Panc1 (cell line): ENCODE measurements at regions not wholly inside any gene's neighbourhood (a gene's known extent, or its start where the extent isn't known, plus 50 kb on each side); places are given as distances from the start of the nearest gene placed in this dataset.

Source experiments
- ATAC-seq: fragments of 200-7000 bp; cut with Tn5 transposase; 2 replicates; pipeline ENCODE4 v1.9.1; 2020; ENCODE audit warnings: mild to moderate bottlenecking, moderate library complexity
- BruUV-seq: library from RNA; stranded (reverse); fragments of 400-500 nt; replicated peaks from 2 replicates; lab custom pipeline; 2021; lab: Mats Ljungman, UMichigan
- CTCF ChIA-PET: fragments of 300-600 bp; sonication (Branson Sonifier 250); formaldehyde crosslinking; loops from one replicate; lab custom pipeline; 2022; ENCODE audit warnings: antibody characterized with exemption; lab: Charles Lee
- POLR2A ChIA-PET: fragments of 300-600 bp; sonication (Branson Sonifier 250); formaldehyde crosslinking; loops from one replicate; lab custom pipeline; 2022; ENCODE audit warnings: antibody characterized with exemption; lab: Charles Lee
- DNase-seq: peaks from one replicate; pipeline ENCODE4 v3.0.0-alpha.2; 2010; ENCODE audit warnings: low read depth, low spot score
- H3K27ac ChIP-seq: 2 replicates; pipeline ENCODE4 v1.5.1; 2011; ENCODE audit warnings: mild to moderate bottlenecking, low read length, inconsistent platforms
- H3K27me3 ChIP-seq: fragments of 200-500 bp; sonication (Bioruptor generic); 2 replicates; pipeline ENCODE4 v1.6.0; 2014; ENCODE audit warnings: low read length, inconsistent platforms; ENCODE audit not compliant: control insufficient read depth, insufficient read depth
- H3K36me3 ChIP-seq: fragments of 200-500 bp; sonication (Bioruptor generic); 2 replicates; pipeline ENCODE4 v1.5.1; 2014; ENCODE audit warnings: inconsistent platforms, mild to moderate bottlenecking, low read length, moderate library complexity; ENCODE audit not compliant: control insufficient read depth, insufficient read depth
- H3K4me1 ChIP-seq: 2 replicates; pipeline ENCODE4 v1.5.1; 2011; ENCODE audit warnings: inconsistent platforms, mild to moderate bottlenecking, low read length, moderate library complexity; ENCODE audit not compliant: control insufficient read depth, insufficient read depth
- H3K4me3 ChIP-seq, 2 experiments: 2 replicates each; pipeline ENCODE4 v1.5.1; 2011 to 2012; ENCODE audit warnings: low read depth in 2 of 2, low read length in 2 of 2, mild to moderate bottlenecking in 2 of 2, inconsistent platforms in 1 of 2, moderate library complexity in 1 of 2
- H3K9me3 ChIP-seq: fragments of 200-500 bp; sonication (Bioruptor generic); 2 replicates; pipeline ENCODE4 v1.5.1; 2014; ENCODE audit warnings: low read depth, mild to moderate bottlenecking, inconsistent platforms, low read length, moderate library complexity; ENCODE audit not compliant: control insufficient read depth, insufficient read depth
- CTCF ChIP-seq: fragments of 450-650 bp; IDR thresholded peaks from 2 replicates; pipeline ENCODE4 v1.5.1; 2017; ENCODE audit warnings: mild to moderate bottlenecking
- POLR2AphosphoS5 ChIP-seq: IDR thresholded peaks from 2 replicates; pipeline ENCODE4 v1.6.1; 2012; ENCODE audit warnings: mild to moderate bottlenecking, low read depth, low read length, moderate library complexity
- REST ChIP-seq, 2 experiments: IDR thresholded peaks; 2 replicates each; pipeline ENCODE4 v1.6.1; 2011 to 2012; ENCODE audit warnings: low read depth in 2 of 2, control low read depth in 1 of 2, low read length in 1 of 2, mild to moderate bottlenecking in 1 of 2, moderate library complexity in 1 of 2; ENCODE audit not compliant: insufficient read depth in 1 of 2
- SIN3A ChIP-seq: IDR thresholded peaks from 2 replicates; pipeline ENCODE4 v1.6.1; 2012; ENCODE audit warnings: low read depth, mild to moderate bottlenecking, low read length, moderate library complexity, borderline replicate concordance; ENCODE audit not compliant: insufficient read depth
- TCF7L2 ChIP-seq: IDR thresholded peaks from 2 replicates; pipeline ENCODE4 v1.6.1; 2011; ENCODE audit warnings: mild to moderate bottlenecking, low read depth, low read length, inconsistent platforms
- in situ Hi-C: cut with HindIII; loops from 2 replicates; pipeline ENCODE4 v1.10.0; 2016; ENCODE audit warnings: low sequenced_read_pairs, low pct_unique_long_range_greater_than_20kb
- intact Hi-C: fragments of 100-400 bp; cut with micrococcal nuclease; formaldehyde crosslinking; loops from one replicate; pipeline ENCODE4 v1.10.0; 2022; ENCODE audit not compliant: unreplicated experiment

DNA sequence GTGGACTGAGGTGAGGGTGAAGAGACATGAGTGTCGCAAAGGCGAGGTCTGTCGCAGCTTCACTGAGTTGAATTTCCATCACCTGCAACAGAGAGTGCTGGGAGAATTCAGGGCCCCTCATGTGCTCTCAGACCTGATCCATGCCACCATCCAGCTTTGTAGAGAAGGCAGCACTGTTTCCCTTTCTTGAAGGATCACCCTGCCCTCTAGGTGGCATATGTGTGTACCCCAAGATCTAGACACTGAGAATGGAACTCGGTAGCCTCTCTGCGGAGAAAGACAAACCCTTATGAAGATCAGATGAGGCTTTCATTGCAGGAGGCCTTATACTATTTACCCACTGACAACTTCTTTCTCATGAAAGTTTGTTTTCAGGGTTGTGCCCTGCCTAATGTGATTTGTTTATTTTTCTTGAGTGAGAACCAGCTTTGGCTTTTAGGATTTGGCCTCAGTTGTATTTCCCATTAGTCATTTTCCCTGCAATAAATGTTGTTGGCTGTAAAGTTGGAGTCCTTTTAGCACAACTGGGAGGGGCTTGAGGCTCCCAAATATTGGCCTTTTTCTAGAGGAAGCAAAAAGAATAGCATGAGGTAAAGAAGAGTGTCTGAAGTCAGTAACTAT, 811.3 kb downstream of the DHX35 start:
- POLR2A ChIA-PET: no interaction called here
- ATAC-seq: no peak
- Histone ChIP-seq H3K27ac (no peak overlapping the region), H3K4me3 (no peak overlapping the region), H3K9me3 (peaks cover 8% of the 10 kb centered on the region; the same call in 1 of the 2 replicates), H3K27me3 (no peaks in the 10 kb centered on the region), H3K36me3 (no peaks in the 10 kb centered on the region), H3K4me1 (no peaks in the 10 kb centered on the region)
- TF ChIP-seq SIN3A: no peak
- no peak for TF ChIP-seq POLR2AphosphoS5
- TF ChIP-seq REST (IDR thresholded peaks at IDR 0.05; ENCODE audit: insufficient read depth in 1 of 2, low read depth in 2 of 2, low read length in 1 of 2): no peak
- TF ChIP-seq TCF7L2: no peak
- no peak for TF ChIP-seq CTCF
- intact Hi-C loops (no loop called here), in situ Hi-C loops (no loop called here)
- CTCF ChIA-PET: no interaction called here
- no TSS peak for BruUV-seq
- no peak for DNase-seq

DNA sequence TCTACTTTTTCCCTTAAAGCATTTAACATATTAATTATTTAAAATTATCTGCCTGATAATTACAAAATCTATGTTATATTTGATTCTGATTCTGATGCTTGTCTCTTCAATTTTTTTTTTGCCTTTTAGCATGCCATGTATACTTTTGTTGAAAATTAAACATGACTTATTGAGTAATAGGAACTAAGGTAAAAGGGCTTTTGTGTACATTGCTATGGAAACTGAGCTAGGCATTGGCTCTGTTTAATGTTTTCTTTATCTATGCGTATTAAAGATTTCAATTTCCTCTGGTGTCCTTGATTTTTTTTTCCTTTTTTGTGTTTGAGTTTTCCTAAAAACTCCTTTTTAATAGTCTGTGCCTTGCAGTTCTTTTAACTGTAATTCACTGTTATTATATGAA, 805.2 kb downstream of the DHX35 start:
- Histone ChIP-seq H3K27ac (no peak overlapping the region), H3K4me3 (no peak overlapping the region), H3K9me3 (peaks cover 11% of the 10 kb centered on the region; the same call in 1 of the 2 replicates), H3K36me3 (no peaks in the 10 kb centered on the region), H3K4me1 (no peaks in the 10 kb centered on the region), H3K27me3 (no peaks in the 10 kb centered on the region)
- TF ChIP-seq POLR2AphosphoS5 (no peak), CTCF (no peak), REST (IDR thresholded peaks at IDR 0.05; ENCODE audit: insufficient read depth in 1 of 2, low read depth in 2 of 2, low read length in 1 of 2) (no peak), SIN3A (no peak), TCF7L2 (no peak)
- CTCF ChIA-PET: no interaction called here
- in situ Hi-C loops (no loop called here), intact Hi-C loops (no loop called here)
- no peak for ATAC-seq
- BruUV-seq: no TSS peak
- DNase-seq: no peak
- POLR2A ChIA-PET: no interaction called here
